H1 (cell line): ENCODE measurements at regions not wholly inside any gene's neighbourhood (a gene's known extent, or its start where the extent isn't known, plus 50 kb on each side); places are given as distances from the start of the nearest gene placed in this dataset.

Source experiments
- CTCF ChIA-PET: fragments of 300-600 bp; sonication (Branson Sonifier 250); formaldehyde crosslinking; loops from one replicate; lab custom pipeline; 2021; ENCODE audit not compliant: partially characterized antibody; lab: Charles Lee
- POLR2A ChIA-PET: fragments of 300-600 bp; sonication (Branson Sonifier 250); formaldehyde crosslinking; loops from one replicate; lab custom pipeline; 2021; ENCODE audit warnings: inconsistent platforms; ENCODE audit not compliant: partially characterized antibody; lab: Charles Lee
- DNase-seq, 2 experiments: peaks; one replicate each; pipeline versions ENCODE4 v3.0.0 to v3.0.0-alpha.2; 2010 to 2022; ENCODE audit warnings: low spot score in 2 of 2, low read depth in 1 of 2, mixed read lengths in 1 of 2
- FAIRE-seq: peaks from 2 replicates; lab custom pipeline; 2011; peaks lifted over from hg19 to GRCh38; lab: Jason Lieb, UNC
- H2AFZ ChIP-seq: 2 replicates; pipeline ENCODE4 v1.8.1; 2012; ENCODE audit warnings: low read length, inconsistent platforms
- H2AK5ac ChIP-seq: 2 replicates; pipeline ENCODE4 v1.6.1; 2013; ENCODE audit warnings: low read depth, low read length
- H2BK120ac ChIP-seq: replicated peaks from 2 replicates; pipeline ENCODE3; 2013; ENCODE audit warnings: low read depth, low read length, inconsistent platforms
- H2BK12ac ChIP-seq: 2 replicates; pipeline ENCODE4 v1.6.1; 2013; ENCODE audit warnings: low read depth, low read length
- H2BK15ac ChIP-seq: 2 replicates; pipeline ENCODE4 v1.6.1; 2013; ENCODE audit warnings: low read length
- H2BK20ac ChIP-seq: 2 replicates; pipeline ENCODE4 v1.6.1; 2013; ENCODE audit warnings: low read length
- H2BK5ac ChIP-seq: 2 replicates; pipeline ENCODE4 v1.6.1; 2013; ENCODE audit warnings: low read depth, low read length
- H3K14ac ChIP-seq: 2 replicates; pipeline ENCODE4 v1.6.1; 2013; ENCODE audit warnings: inconsistent platforms; ENCODE audit not compliant: insufficient read length
- H3K18ac ChIP-seq: 2 replicates; pipeline ENCODE4 v1.6.1; 2013; ENCODE audit warnings: low read length; ENCODE audit errors: extremely low read depth
- H3K23ac ChIP-seq: 2 replicates; pipeline ENCODE4 v1.6.1; 2013; ENCODE audit warnings: inconsistent platforms; ENCODE audit not compliant: insufficient read length
- H3K23me2 ChIP-seq: 2 replicates; pipeline ENCODE4 v1.6.1; 2013; ENCODE audit warnings: low read depth, low read length
- H3K27ac ChIP-seq: 2 replicates; pipeline ENCODE4 v1.6.1; 2011; ENCODE audit warnings: low read depth, low read length, inconsistent platforms
- H3K27me3 ChIP-seq, 4 experiments: replicated peaks in 1 of 4; 1 replicate in 1 of 4; 2 replicates in 3 of 4; pipeline versions ENCODE4 v1.6.1 to v1.8.1; 2011 to 2013; ENCODE audit warnings: low read length in 3 of 4, mild to moderate bottlenecking in 3 of 4, inconsistent platforms in 2 of 4, mixed read lengths in 2 of 4, moderate library complexity in 1 of 4; ENCODE audit not compliant: control insufficient read depth in 3 of 4, insufficient read depth in 3 of 4; ENCODE audit errors: extremely low read depth in 1 of 4
- H3K36me3 ChIP-seq, 4 experiments: 2 replicates each; pipeline versions ENCODE4 v1.6.1 to v1.8.1; 2011 to 2013; ENCODE audit warnings: mild to moderate bottlenecking in 4 of 4, low read length in 3 of 4, moderate library complexity in 2 of 4, control low read depth in 1 of 4, inconsistent platforms in 1 of 4; ENCODE audit not compliant: insufficient read depth in 4 of 4, control insufficient read depth in 2 of 4
- H3K4ac ChIP-seq: replicated peaks from 2 replicates; pipeline ENCODE3; 2013; ENCODE audit warnings: low read length, low read depth, mixed read lengths, inconsistent platforms; ENCODE audit not compliant: insufficient read length
- H3K4me1 ChIP-seq, 4 experiments: replicated peaks in 1 of 4; 1 replicate in 1 of 4; 2 replicates in 3 of 4; pipeline versions ENCODE4 v1.6.1 to v1.8.1; 2011 to 2013; ENCODE audit warnings: low read length in 3 of 4, inconsistent platforms in 2 of 4, mixed read lengths in 1 of 4; ENCODE audit not compliant: insufficient read depth in 4 of 4, control insufficient read depth in 3 of 4
- H3K4me2 ChIP-seq, 2 experiments: 2 replicates each; pipeline versions ENCODE4 v1.6.1 to v1.8.1; 2011 to 2013; ENCODE audit warnings: low read depth in 2 of 2, low read length in 2 of 2, control low read depth in 1 of 2, inconsistent platforms in 1 of 2, mild to moderate bottlenecking in 1 of 2; ENCODE audit not compliant: insufficient read depth in 1 of 2
- H3K4me3 ChIP-seq, 4 experiments: fragments of 200-600, 300-600 bp in 1 of 4; sonication (generic), shearing (Covaris generic), sonication (Bioruptor Twin) in 1 of 4; 2 replicates each; pipeline versions ENCODE4 v1.5.1 to v1.8.1; 2011 to 2016; ENCODE audit warnings: low read length in 4 of 4, low read depth in 3 of 4, control low read depth in 2 of 4, inconsistent platforms in 2 of 4, mild to moderate bottlenecking in 2 of 4, mixed read lengths in 1 of 4, moderate library complexity in 1 of 4; ENCODE audit not compliant: insufficient read depth in 2 of 4; ENCODE audit errors: extremely low read depth in 1 of 4
- H3K56ac ChIP-seq: replicated peaks from 2 replicates; pipeline ENCODE3; 2013; ENCODE audit warnings: low read depth, mild to moderate bottlenecking, mixed read lengths, low read length, inconsistent platforms; ENCODE audit not compliant: insufficient read length
- H3K79me1 ChIP-seq: 2 replicates; pipeline ENCODE4 v1.6.1; 2013; ENCODE audit warnings: low read depth, low read length, control low read depth
- H3K79me2 ChIP-seq, 2 experiments: 2 replicates each; pipeline versions ENCODE4 v1.6.1 to v1.8.1; 2012 to 2013; ENCODE audit warnings: low read length in 2 of 2, mild to moderate bottlenecking in 2 of 2, inconsistent platforms in 1 of 2; ENCODE audit not compliant: insufficient read depth in 2 of 2, control insufficient read depth in 1 of 2
- H3K9ac ChIP-seq, 4 experiments: replicated peaks in 1 of 4; 1 replicate in 1 of 4; 2 replicates in 3 of 4; pipeline versions ENCODE4 v1.6.1 to v1.8.1; 2011 to 2013; ENCODE audit warnings: low read depth in 3 of 4, low read length in 3 of 4, control low read depth in 2 of 4, mild to moderate bottlenecking in 2 of 4, moderate library complexity in 2 of 4, inconsistent platforms in 1 of 4; ENCODE audit errors: extremely low read depth in 1 of 4
- H3K9me3 ChIP-seq, 2 experiments: 2 replicates each; pipeline versions ENCODE4 v1.6.1 to v1.8.1; 2012 to 2013; ENCODE audit warnings: mild to moderate bottlenecking in 2 of 2, moderate library complexity in 2 of 2, control low read depth in 1 of 2, inconsistent platforms in 1 of 2, low read depth in 1 of 2, low read length in 1 of 2, mixed read lengths in 1 of 2; ENCODE audit not compliant: insufficient read depth in 2 of 2
- H4K20me1 ChIP-seq, 2 experiments: replicated peaks in 1 of 2; 2 replicates each; pipeline versions ENCODE3 to v1.8.1; 2011 to 2013; ENCODE audit warnings: inconsistent platforms in 2 of 2, low read length in 2 of 2, mild to moderate bottlenecking in 1 of 2; ENCODE audit not compliant: insufficient read depth in 2 of 2, control insufficient read depth in 1 of 2
- H4K5ac ChIP-seq: 2 replicates; pipeline ENCODE4 v1.6.1; 2013; ENCODE audit warnings: low read length, low read depth, mixed read lengths, inconsistent platforms; ENCODE audit not compliant: insufficient read length
- H4K8ac ChIP-seq: 2 replicates; pipeline ENCODE4 v1.8.0; 2013; ENCODE audit warnings: mild to moderate bottlenecking, moderate library complexity, low read length, inconsistent platforms; ENCODE audit not compliant: insufficient read depth; ENCODE audit errors: extremely low read depth
- H4K91ac ChIP-seq: replicated peaks from 2 replicates; pipeline ENCODE3; 2013; ENCODE audit warnings: low read length, mixed read lengths, inconsistent platforms; ENCODE audit not compliant: insufficient read length
- CEBPB ChIP-seq: IDR thresholded peaks from 2 replicates; pipeline ENCODE4 v1.6.1; 2012; ENCODE audit warnings: low read depth, low read length
- CHD2 ChIP-seq: IDR thresholded peaks from 2 replicates; pipeline ENCODE4 v1.6.1; 2012; ENCODE audit warnings: low read length, improper control_type of control experiment
- CTCF ChIP-seq, 3 experiments: IDR thresholded peaks; 1 replicate in 2 of 3; 2 replicates in 1 of 3; pipeline versions ENCODE4 v1.5.1 to v1.6.1; 2011; ENCODE audit warnings: low read length in 3 of 3, mild to moderate bottlenecking in 3 of 3, inconsistent platforms in 2 of 3, low read depth in 1 of 3, moderate library complexity in 1 of 3; ENCODE audit not compliant: insufficient read depth in 1 of 3; ENCODE audit errors: control extremely low read depth in 1 of 3
- E2F6 ChIP-seq: IDR thresholded peaks from 2 replicates; pipeline ENCODE4 v1.6.1; 2012; ENCODE audit warnings: inconsistent platforms
- FOSL1 ChIP-seq: IDR thresholded peaks from 2 replicates; pipeline ENCODE4 v1.6.1; 2011; ENCODE audit warnings: mild to moderate bottlenecking, low read depth, low read length, moderate library complexity; ENCODE audit not compliant: insufficient read depth
- POLR2AphosphoS5 ChIP-seq: IDR thresholded peaks from 2 replicates; pipeline ENCODE4 v1.6.1; 2011; ENCODE audit warnings: low read depth, low read length
- RXRA ChIP-seq: IDR thresholded peaks from 2 replicates; pipeline ENCODE4 v1.6.1; 2011; ENCODE audit warnings: low read depth, mild to moderate bottlenecking, low read length, moderate library complexity; ENCODE audit not compliant: insufficient read depth
- SAP30 ChIP-seq: fragments of 300-600 bp; sonication (generic); IDR thresholded peaks from 2 replicates; pipeline ENCODE4 v1.7.1; 2012; ENCODE audit warnings: low read length, moderate library complexity, mild to moderate bottlenecking, inconsistent platforms; ENCODE audit not compliant: insufficient read depth, insufficient replicate concordance
- SP1 ChIP-seq: IDR thresholded peaks from 2 replicates; pipeline ENCODE4 v1.6.1; 2011; ENCODE audit warnings: low read depth, low read length
- TAF1 ChIP-seq: IDR thresholded peaks from 2 replicates; pipeline ENCODE4 v1.6.1; 2011; ENCODE audit warnings: mild to moderate bottlenecking, low read depth, low read length
- USF2 ChIP-seq: IDR thresholded peaks from 2 replicates; pipeline ENCODE4 v1.6.1; 2011; ENCODE audit warnings: low read length, improper control_type of control experiment
- WGBS, 2 experiments: shearing (Covaris generic) in 1 of 2; methylation state at CpG; one replicate each; pipeline versions ENCODE4 v1.1.6 to v1.1.7; 2013 to 2015; ENCODE audit warnings: low lambda C conversion rate in 2 of 2, mixed read lengths in 2 of 2, inconsistent platforms in 1 of 2, low coverage in 1 of 2, missing lambda C conversion rate in 1 of 2; ENCODE audit not compliant: insufficient replicate concordance in 2 of 2, insufficient coverage in 1 of 2, insufficient read length in 1 of 2; ENCODE audit errors: extremely low coverage in 1 of 2, missing lambda C conversion rate in 1 of 2; 5-methylcytosine and 5-hydroxymethylcytosine counted together

GRCh38 chr11:64461081-64461480 is 94.7 kb upstream of the SLC22A11 start:
- WGBS, 2 experiments = 75% methylated on average over 3 of the region's 3 CpGs; no CpG with 5 or more reads in 1 of the 2 experiments
- Histone ChIP-seq H4K8ac (no peak overlapping the region), H3K18ac (no peak overlapping the region), H3K23me2 (no peaks in the 10 kb centered on the region), H4K5ac (no peak overlapping the region), H2BK12ac (no peak overlapping the region), H3K4me3 (no peak overlapping the region), H4K20me1 (no peaks in the 10 kb centered on the region), H3K79me2 (no peaks in the 10 kb centered on the region), H3K14ac (no peak overlapping the region), H3K79me1 (no peaks in the 10 kb centered on the region), H3K9me3 (no peaks in the 10 kb centered on the region), H2AK5ac (no peak overlapping the region), H3K23ac (no peak overlapping the region), H3K4me1 (peaks cover 0 to 7% (median 4%) of the 10 kb centered on the region in 4 experiments; a peak in 5 of 7 replicates), H3K4ac (no peak overlapping the region), H2BK20ac (no peak overlapping the region), H2AFZ (no peak overlapping the region), H3K9ac (no peak overlapping the region), H2BK5ac (no peak overlapping the region), H2BK15ac (no peak overlapping the region), H2BK120ac (no peak overlapping the region), H4K91ac (no peak overlapping the region), H3K36me3 (no peaks in the 10 kb centered on the region), H3K27ac (no peak overlapping the region), H3K27me3 (peaks cover 0 to 4% (median 0%) of the 10 kb centered on the region in 4 experiments; a peak in 1 of 7 replicates), H3K4me2 (no peak overlapping the region), H3K56ac (no peak overlapping the region)
- DNase-seq = no peak
- ChIA-PET CTCF (interaction anchor here (0.9 to 3.1 kb wide), 4 partner anchors 9 to 190 kb away, joined by 3 to 14 read pairs (median 3); no protein-coding TSS in a partner anchor), POLR2A (no interaction called here)
- FAIRE-seq = no peak
- TF ChIP-seq POLR2AphosphoS5 (no peak), SP1 (no peak), TAF1 (no peak), RXRA (no peak), E2F6 (no peak), CHD2 (no peak), USF2 (no peak), CEBPB (no peak), CTCF (IDR thresholded peaks at IDR 0.05; ENCODE audit: control extremely low read depth in 1 of 3, insufficient read depth in 1 of 3, low read depth in 1 of 3, low read length in 3 of 3) (no peak), SAP30 (no peak), FOSL1 (no peak)
